Lung (tissue), 11 donors: ENCODE measurements at regions not wholly inside any gene's neighbourhood (a gene's known extent, or its start where the extent isn't known, plus 50 kb on each side); places are given as distances from the start of the nearest gene placed in this dataset.
A peak's percentile ranks its signal among the peaks of the same experiment; 100 is the strongest.

Experiments used
- ATAC-seq: fragments of 200-7000 bp; cut with Tn5 transposase; one replicate; pipeline ENCODE4 v1.9.1; 2020; ENCODE audit warnings: moderate number of reproducible peaks; ENCODE audit not compliant: insufficient read depth, low FRiP score
- DNase-seq, 3 donors: peaks; one replicate each; pipeline ENCODE4 v3.0.0-alpha.2; 2013 to 2017
- H3K27ac ChIP-seq, 2 donors: one replicate each; pipeline ENCODE4 v1.5.1; 2013; ENCODE audit warnings: mild to moderate bottlenecking in 2 of 2, moderate library complexity in 2 of 2, control low read depth in 1 of 2, inconsistent platforms in 1 of 2, low read depth in 1 of 2, low read length in 1 of 2
- H3K27me3 ChIP-seq, 3 donors: one replicate each; pipeline ENCODE4 v1.5.1; 2013; ENCODE audit warnings: low read length in 2 of 3; ENCODE audit not compliant: control insufficient read depth in 3 of 3, insufficient read depth in 3 of 3
- H3K36me3 ChIP-seq, 4 donors: one replicate each; pipeline ENCODE4 v1.5.1; 2013; ENCODE audit warnings: low read length in 4 of 4, mild to moderate bottlenecking in 1 of 4, moderate library complexity in 1 of 4; ENCODE audit not compliant: control insufficient read depth in 4 of 4, insufficient read depth in 4 of 4
- H3K4me1 ChIP-seq, 5 donors: one replicate each; pipeline ENCODE4 v1.5.1; 2013; ENCODE audit warnings: low read length in 5 of 5, mild to moderate bottlenecking in 2 of 5, moderate library complexity in 1 of 5; ENCODE audit not compliant: control insufficient read depth in 5 of 5, insufficient read depth in 5 of 5
- H3K4me3 ChIP-seq: one replicate; pipeline ENCODE4 v1.5.1; 2013; ENCODE audit warnings: mild to moderate bottlenecking, control low read depth, moderate library complexity
- H3K9ac ChIP-seq, 2 donors: one replicate each; pipeline ENCODE4 v1.5.1; 2013; ENCODE audit warnings: low read length in 2 of 2, control low read depth in 1 of 2; ENCODE audit not compliant: insufficient read depth in 1 of 2
- H3K9me3 ChIP-seq, 4 donors: one replicate each; pipeline ENCODE4 v1.5.1; 2013; ENCODE audit warnings: low read length in 3 of 4, mild to moderate bottlenecking in 1 of 4, moderate library complexity in 1 of 4; ENCODE audit not compliant: control insufficient read depth in 4 of 4, insufficient read depth in 3 of 4
- CTCF ChIP-seq: IDR thresholded peaks from 2 replicates; pipeline ENCODE4 v1.5.1; 2012; ENCODE audit warnings: mild to moderate bottlenecking; ENCODE audit errors: control extremely low read depth, extremely low read depth
- WGBS, 2 donors: extraction: QIAGEN DNeasy Blood & Tissue Kit; methylation state at CpG; one replicate each; pipeline ENCODE4 v1.1.7; 2013; 5-methylcytosine and 5-hydroxymethylcytosine counted together
- donor health status: control.
- donor health status: control.
- donor health status: Bipolar disorder and iron deficiency.
- donor health status: healthy.
- donor health status: DM: yes; HTN: yes; CAD: no.

- Histone ChIP-seq H3K9ac (no peak overlapping the region), H3K36me3 (no peaks in the 10 kb centered on the region), H3K9me3 (no peaks in the 10 kb centered on the region), H3K27me3 (no peaks in the 10 kb centered on the region), H3K4me3 (no peak overlapping the region), H3K4me1 (no peaks in the 10 kb centered on the region), H3K27ac (no peak overlapping the region)
- ATAC-seq (no peak), DNase-seq (no peak)
- no peak for TF ChIP-seq CTCF
- 78 to 86% methylated on average over 5 of the region's 5 CpGs for WGBS, 2 donors
Observed at GRCh38 chr18:37783771-37784170, 218.2 kb upstream of the CELF4 start.

GRCh38 chr18:37779220-37779619 lies 213.6 kb upstream of the CELF4 start:
- ATAC-seq (no peak), DNase-seq (no peak)
- no peak overlapping the region for H3K27ac ChIP-seq
- no peaks in the 10 kb centered on the region for H3K27me3 ChIP-seq
- no peak overlapping the region for H3K9ac ChIP-seq
- H3K4me3 ChIP-seq = no peak overlapping the region
- H3K9me3 ChIP-seq = peaks cover 0 to 2% (median 0%) of the 10 kb centered on the region in 4 donors
- WGBS, 2 donors = 87 to 89% methylated on average over 7 of the region's 7 CpGs
- no peaks in the 10 kb centered on the region for H3K36me3 ChIP-seq
- H3K4me1 ChIP-seq = no peaks in the 10 kb centered on the region
- TF ChIP-seq CTCF = no peak

- no peaks in the 10 kb centered on the region for H3K27me3 ChIP-seq
- DNase-seq (peak; percentile 81 to 85 (median 84)), ATAC-seq (peak; percentile 78)
- H3K27ac ChIP-seq = no peak overlapping the region
- peak; percentile 47 for TF ChIP-seq CTCF
- no peak overlapping the region for H3K9ac ChIP-seq
- H3K4me1 ChIP-seq = no peaks in the 10 kb centered on the region
- no peaks in the 10 kb centered on the region for H3K36me3 ChIP-seq
- WGBS, 2 donors = 25 to 27% methylated on average over 21 of the region's 21 CpGs
- H3K9me3 ChIP-seq = peaks cover 0 to 2% (median 0%) of the 10 kb centered on the region in 4 donors
- H3K4me3 ChIP-seq = no peak overlapping the region
Observed at GRCh38 chr18:37778417-37779165, 213.0 kb upstream of the CELF4 start.

- TF ChIP-seq CTCF = no peak
- H3K27me3 ChIP-seq = no peaks in the 10 kb centered on the region
- no peaks in the 10 kb centered on the region for H3K4me1 ChIP-seq
- H3K27ac ChIP-seq = no peak overlapping the region
- H3K9me3 ChIP-seq = peaks cover 0 to 3% (median 0%) of the 10 kb centered on the region in 4 donors
- no peak overlapping the region for H3K4me3 ChIP-seq
- H3K36me3 ChIP-seq = no peaks in the 10 kb centered on the region
- 17 to 32% methylated on average over 1 of the region's 1 CpG for WGBS, 2 donors
- no peak overlapping the region for H3K9ac ChIP-seq
- ATAC-seq = no peak
- no peak for DNase-seq
Observed at GRCh38 chr18:37769826-37770225, 204.2 kb upstream of the CELF4 start.
